A549 (cell line): ENCODE measurements at regions not wholly inside any gene's neighbourhood (a gene's known extent, or its start where the extent isn't known, plus 50 kb on each side); places are given as distances from the start of the nearest gene placed in this dataset.

ENCODE experiments used
- ATAC-seq, 2 experiments: fragments of 200-7000 bp in 1 of 2; fragments of >200 bp in 1 of 2; cut with Nextera tagmentation in 1 of 2; cut with Tn5 transposase in 1 of 2; 3 replicates each; pipeline versions ENCODE4 v1.8.0 to v1.9.1; 2018 to 2020; ENCODE audit warnings: mild to moderate bottlenecking in 1 of 2, moderate library complexity in 1 of 2
- CTCF ChIA-PET: fragments of 300-600 bp; sonication (Branson Sonifier 250); formaldehyde crosslinking; extraction: SDS; loops from one replicate; lab custom pipeline; 2021; ENCODE audit warnings: antibody characterized with exemption, inconsistent platforms; lab: Yijun Ruan, JAX
- POLR2A ChIA-PET: fragments of 350-600 bp; formaldehyde crosslinking; extraction: SDS; loops from one replicate; lab custom pipeline; 2021; ENCODE audit warnings: antibody characterized with exemption, inconsistent platforms; lab: Yijun Ruan, JAX
- DNase-seq, 2 experiments: peaks; one replicate each; pipeline versions ENCODE4 v3.0.0 to v3.0.0-alpha.2; 2011 to 2016; ENCODE audit warnings: low read depth in 1 of 2, low spot score in 1 of 2
- FAIRE-seq: peaks from 2 replicates; lab custom pipeline; 2011; peaks lifted over from hg19 to GRCh38; lab: Jason Lieb, UNC
- H3K27ac ChIP-seq, 2 experiments: fragments of >200 bp; sonication (Bioruptor Twin); formaldehyde crosslinking; 3 replicates each; pipeline ENCODE4 v1.5.1; 2016 to 2017
- H3K4me1 ChIP-seq: fragments of >200 bp; sonication (Bioruptor Twin); formaldehyde crosslinking; 3 replicates; pipeline ENCODE4 v1.6.1; 2016
- H3K4me2 ChIP-seq: fragments of >200 bp; sonication (Bioruptor Twin); formaldehyde crosslinking; 3 replicates; pipeline ENCODE4 v1.6.1; 2016
- H3K4me3 ChIP-seq: fragments of >200 bp; sonication (Bioruptor Twin); formaldehyde crosslinking; 3 replicates; pipeline ENCODE4 v1.5.1; 2016
- H3K9me3 ChIP-seq: fragments of >200 bp; sonication (Bioruptor Twin); formaldehyde crosslinking; 3 replicates; pipeline ENCODE4 v1.6.1; 2016
- BHLHE40 ChIP-seq: IDR thresholded peaks from 2 replicates; pipeline ENCODE4 v1.6.1; 2012; ENCODE audit warnings: low read depth, low read length, inconsistent platforms
- CBX8 ChIP-seq: fragments of 200-600 bp; sonication (generic); IDR thresholded peaks from 2 replicates; pipeline ENCODE4 v1.6.1; 2016
- CHD4 ChIP-seq: fragments of 200-600 bp; sonication (generic); IDR thresholded peaks from 2 replicates; pipeline ENCODE4 v1.6.1; 2016; ENCODE audit warnings: antibody characterized with exemption, mild to moderate bottlenecking, borderline replicate concordance
- EP300 ChIP-seq, 2 experiments: fragments of >200 bp; sonication (Bioruptor Twin); formaldehyde crosslinking; IDR thresholded peaks; 2 replicates in 1 of 2; 3 replicates in 1 of 2; pipeline ENCODE4 v1.6.1; 2016 to 2017
- GATA3 ChIP-seq: IDR thresholded peaks from 2 replicates; pipeline ENCODE4 v1.6.1; 2012; ENCODE audit warnings: borderline replicate concordance
- HEYL ChIP-seq: fragments of 250-450 bp; sonication (Bioruptor Pico); IDR thresholded peaks from 2 replicates; pipeline ENCODE4 v1.8.0; 2021; ENCODE audit warnings: mild to moderate bottlenecking, moderate library complexity
- HOXB13 ChIP-seq: fragments of 250-450 bp; sonication (Bioruptor Pico); IDR thresholded peaks from 2 replicates; pipeline ENCODE4 v1.5.0; 2020; ENCODE audit warnings: low read depth, mild to moderate bottlenecking, moderate library complexity
- JUN ChIP-seq, 2 experiments: fragments of >200 bp; sonication (Bioruptor Twin); formaldehyde crosslinking; IDR thresholded peaks; 2 replicates in 1 of 2; 3 replicates in 1 of 2; pipeline ENCODE4 v1.6.1; 2016 to 2017
- KDM1A ChIP-seq: fragments of 200-600 bp; sonication (generic); IDR thresholded peaks from 2 replicates; pipeline ENCODE4 v1.6.1; 2016; ENCODE audit warnings: low read depth, mild to moderate bottlenecking
- MAFK ChIP-seq: fragments of 450-650 bp; IDR thresholded peaks from 2 replicates; pipeline ENCODE4 v1.6.1; 2014; ENCODE audit not compliant: partially characterized antibody
- NPAS2 ChIP-seq: fragments of 250-450 bp; sonication (Bioruptor Pico); IDR thresholded peaks from 2 replicates; pipeline ENCODE4 v1.8.0; 2022; ENCODE audit warnings: mild to moderate bottlenecking, moderate library complexity, borderline replicate concordance
- POLR2A ChIP-seq: IDR thresholded peaks from 2 replicates; pipeline ENCODE4 v1.6.1; 2012; ENCODE audit warnings: mild to moderate bottlenecking, low read length
- POLR2AphosphoS2 ChIP-seq: conservative IDR thresholded peaks from 2 replicates; pipeline ENCODE4 v1.6.1; 2012; ENCODE audit warnings: low read length, improper control_type of control experiment, inconsistent platforms
- RAD21 ChIP-seq, 2 experiments: fragments of >200 bp in 1 of 2; sonication (Bioruptor Twin) in 1 of 2; formaldehyde crosslinking in 1 of 2; IDR thresholded peaks in 1 of 2; conservative IDR thresholded peaks in 1 of 2; 2 replicates in 1 of 2; 3 replicates in 1 of 2; pipeline ENCODE4 v1.6.1; 2012 to 2018; ENCODE audit warnings: inconsistent platforms in 1 of 2
- RARB ChIP-seq: fragments of 250-450 bp; sonication (Bioruptor Pico); IDR thresholded peaks from 2 replicates; pipeline ENCODE4 v1.8.0; 2021; ENCODE audit warnings: mild to moderate bottlenecking, moderate library complexity
- RFX5 ChIP-seq: fragments of 450-650 bp; IDR thresholded peaks from 2 replicates; pipeline ENCODE4 v1.7.1; 2014; ENCODE audit warnings: antibody characterized with exemption, mild to moderate bottlenecking, moderate library complexity
- SMC3 ChIP-seq: fragments of >200 bp; sonication (Bioruptor Twin); formaldehyde crosslinking; IDR thresholded peaks from 3 replicates; pipeline ENCODE4 v1.6.1; 2018; ENCODE audit warnings: inconsistent platforms
- SREBF2 ChIP-seq: fragments of 450-650 bp; IDR thresholded peaks from 2 replicates; pipeline ENCODE4 v1.6.1; 2014; ENCODE audit warnings: mild to moderate bottlenecking, moderate library complexity
- TFCP2L1 ChIP-seq: fragments of 250-450 bp; sonication (Bioruptor Pico); IDR thresholded peaks from 2 replicates; pipeline ENCODE4 v1.5.0; 2021; ENCODE audit warnings: mild to moderate bottlenecking
- ZC3H11A ChIP-seq: fragments of 450-650 bp; IDR thresholded peaks from 2 replicates; pipeline ENCODE4 v1.6.1; 2014; ENCODE audit warnings: antibody characterized with exemption, mild to moderate bottlenecking
- ZSCAN20 ChIP-seq: fragments of 250-450 bp; sonication (Bioruptor Pico); IDR thresholded peaks from 2 replicates; pipeline ENCODE4 v1.8.0; 2022; ENCODE audit warnings: mild to moderate bottlenecking, moderate library complexity
- WGBS: methylation state at CpG from one replicate; pipeline ENCODE4 v1.1.6; 2017; ENCODE audit errors: missing lambda C conversion rate; 5-methylcytosine and 5-hydroxymethylcytosine counted together
- TF ChIP-seq, protein P1 (sequence below): fragments of 150-350 bp; IDR thresholded peaks from 2 replicates; pipeline ENCODE4 v1.6.1; 2014; ENCODE audit warnings: low read depth, mild to moderate bottlenecking, low read length
- TF ChIP-seq, protein P2 (sequence below): fragments of 200-600 bp; sonication (generic); IDR thresholded peaks from 2 replicates; pipeline ENCODE4 v1.6.1; 2016; ENCODE audit warnings: antibody characterized with exemption, mild to moderate bottlenecking, moderate library complexity
- TF ChIP-seq, protein P3 (sequence below): fragments of >200 bp; sonication (Bioruptor Twin); formaldehyde crosslinking; IDR thresholded peaks from 2 replicates; pipeline ENCODE4 v1.6.1; 2016
- TF ChIP-seq, protein P4 (sequence below): IDR thresholded peaks from 2 replicates; pipeline ENCODE4 v1.6.1; 2012
- TF ChIP-seq, protein P5 (sequence below): fragments of 450-650 bp; IDR thresholded peaks from 2 replicates; pipeline ENCODE4 v1.6.1; 2014; ENCODE audit warnings: antibody characterized with exemption

DNA sequence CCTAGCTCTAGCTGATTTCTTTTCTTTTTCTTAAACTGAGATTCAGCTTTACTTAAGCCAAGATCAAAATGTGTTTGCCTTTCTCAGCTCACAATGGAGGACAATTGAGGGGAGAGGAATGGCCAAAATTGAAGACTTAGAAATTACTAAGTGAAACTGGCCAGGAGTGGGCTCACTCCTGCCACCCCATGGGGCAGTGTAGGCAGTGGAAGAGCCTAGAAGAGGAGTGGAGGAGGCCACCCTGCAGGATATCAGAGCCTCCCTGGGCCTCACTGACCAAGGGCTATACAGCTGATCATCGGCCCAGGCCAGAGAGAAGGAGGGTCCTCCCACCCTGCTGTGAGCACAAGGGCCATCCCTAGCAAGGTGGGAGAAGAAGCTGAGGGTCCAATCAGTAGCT is 119.8 kb downstream of the CCT6B start (continued):
- TF ChIP-seq CHD4, result no peak
- TF ChIP-seq MAFK, result no peak
- TF ChIP-seq, all 56 proteins: peak for 0

DNA sequence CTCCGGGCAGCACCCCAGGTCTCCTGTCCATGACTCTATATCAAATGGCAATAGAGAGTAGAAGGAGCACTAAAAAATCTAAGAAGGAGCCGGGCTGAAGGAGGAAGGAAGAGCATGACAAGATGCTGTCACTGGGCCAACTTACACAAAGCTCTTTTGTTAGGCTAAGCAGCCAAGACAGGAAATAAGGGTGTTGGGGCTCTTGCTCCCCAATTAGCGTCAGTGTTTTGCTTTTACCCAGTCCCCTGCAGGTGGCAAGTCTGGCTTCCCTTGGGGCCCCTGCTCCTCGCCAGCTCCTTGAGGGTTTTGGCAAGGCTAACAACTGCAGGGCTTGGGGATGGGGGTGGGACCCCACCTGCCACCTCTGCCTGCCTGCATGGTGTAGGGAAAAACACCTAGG is 120.5 kb downstream of the CCT6B start:
- TF ChIP-seq RARB (CRISPR knock-in tag) (no peak), EP300 (IDR thresholded peaks at IDR 0.05) (no peak), ZSCAN20 (CRISPR knock-in tag) (no peak), KDM1A (no peak), JUN (IDR thresholded peaks at IDR 0.05) (no peak), BHLHE40 (no peak), GATA3 (no peak), HEYL (CRISPR knock-in tag) (no peak), RFX5 (no peak), NPAS2 (CRISPR knock-in tag) (no peak), HOXB13 (CRISPR knock-in tag) (no peak), RAD21 (conservative IDR thresholded peaks at IDR 0.05 in 1 of 2, IDR thresholded peaks at IDR 0.05 in 1 of 2) (no peak), TFCP2L1 (CRISPR knock-in tag) (no peak), POLR2A (no peak)
- TF ChIP-seq, protein P1, sequence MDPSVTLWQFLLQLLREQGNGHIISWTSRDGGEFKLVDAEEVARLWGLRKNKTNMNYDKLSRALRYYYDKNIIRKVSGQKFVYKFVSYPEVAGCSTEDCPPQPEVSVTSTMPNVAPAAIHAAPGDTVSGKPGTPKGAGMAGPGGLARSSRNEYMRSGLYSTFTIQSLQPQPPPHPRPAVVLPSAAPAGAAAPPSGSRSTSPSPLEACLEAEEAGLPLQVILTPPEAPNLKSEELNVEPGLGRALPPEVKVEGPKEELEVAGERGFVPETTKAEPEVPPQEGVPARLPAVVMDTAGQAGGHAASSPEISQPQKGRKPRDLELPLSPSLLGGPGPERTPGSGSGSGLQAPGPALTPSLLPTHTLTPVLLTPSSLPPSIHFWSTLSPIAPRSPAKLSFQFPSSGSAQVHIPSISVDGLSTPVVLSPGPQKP, result no peak
- TF ChIP-seq, protein P2, sequence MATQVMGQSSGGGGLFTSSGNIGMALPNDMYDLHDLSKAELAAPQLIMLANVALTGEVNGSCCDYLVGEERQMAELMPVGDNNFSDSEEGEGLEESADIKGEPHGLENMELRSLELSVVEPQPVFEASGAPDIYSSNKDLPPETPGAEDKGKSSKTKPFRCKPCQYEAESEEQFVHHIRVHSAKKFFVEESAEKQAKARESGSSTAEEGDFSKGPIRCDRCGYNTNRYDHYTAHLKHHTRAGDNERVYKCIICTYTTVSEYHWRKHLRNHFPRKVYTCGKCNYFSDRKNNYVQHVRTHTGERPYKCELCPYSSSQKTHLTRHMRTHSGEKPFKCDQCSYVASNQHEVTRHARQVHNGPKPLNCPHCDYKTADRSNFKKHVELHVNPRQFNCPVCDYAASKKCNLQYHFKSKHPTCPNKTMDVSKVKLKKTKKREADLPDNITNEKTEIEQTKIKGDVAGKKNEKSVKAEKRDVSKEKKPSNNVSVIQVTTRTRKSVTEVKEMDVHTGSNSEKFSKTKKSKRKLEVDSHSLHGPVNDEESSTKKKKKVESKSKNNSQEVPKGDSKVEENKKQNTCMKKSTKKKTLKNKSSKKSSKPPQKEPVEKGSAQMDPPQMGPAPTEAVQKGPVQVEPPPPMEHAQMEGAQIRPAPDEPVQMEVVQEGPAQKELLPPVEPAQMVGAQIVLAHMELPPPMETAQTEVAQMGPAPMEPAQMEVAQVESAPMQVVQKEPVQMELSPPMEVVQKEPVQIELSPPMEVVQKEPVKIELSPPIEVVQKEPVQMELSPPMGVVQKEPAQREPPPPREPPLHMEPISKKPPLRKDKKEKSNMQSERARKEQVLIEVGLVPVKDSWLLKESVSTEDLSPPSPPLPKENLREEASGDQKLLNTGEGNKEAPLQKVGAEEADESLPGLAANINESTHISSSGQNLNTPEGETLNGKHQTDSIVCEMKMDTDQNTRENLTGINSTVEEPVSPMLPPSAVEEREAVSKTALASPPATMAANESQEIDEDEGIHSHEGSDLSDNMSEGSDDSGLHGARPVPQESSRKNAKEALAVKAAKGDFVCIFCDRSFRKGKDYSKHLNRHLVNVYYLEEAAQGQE, result no peak
- TF ChIP-seq, protein P3, sequence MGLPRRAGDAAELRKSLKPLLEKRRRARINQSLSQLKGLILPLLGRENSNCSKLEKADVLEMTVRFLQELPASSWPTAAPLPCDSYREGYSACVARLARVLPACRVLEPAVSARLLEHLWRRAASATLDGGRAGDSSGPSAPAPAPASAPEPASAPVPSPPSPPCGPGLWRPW, result no peak
- TF ChIP-seq, protein P4, sequence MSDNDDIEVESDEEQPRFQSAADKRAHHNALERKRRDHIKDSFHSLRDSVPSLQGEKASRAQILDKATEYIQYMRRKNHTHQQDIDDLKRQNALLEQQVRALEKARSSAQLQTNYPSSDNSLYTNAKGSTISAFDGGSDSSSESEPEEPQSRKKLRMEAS, result no peak
- 0 out of 3 replicates have a peak, but pooled peaks cover 5% of the 10 kb centered on the region for H3K9me3 ChIP-seq
- H3K4me2 ChIP-seq, result no peak overlapping the region
- no peak overlapping the region for H3K27ac ChIP-seq
- 23% methylated on average over 4 of the region's 4 CpGs for WGBS
- ChIA-PET CTCF (interaction anchor here (1.3 to 1.6 kb wide), 3 partner anchors 10 to 14 kb away, joined by 3 to 6 read pairs (median 6); no protein-coding TSS in a partner anchor), POLR2A (no interaction called here)
- no peak overlapping the region for H3K4me3 ChIP-seq
- ATAC-seq (no peak), FAIRE-seq (no peak), DNase-seq (no peak)
- no peaks in the 10 kb centered on the region for H3K4me1 ChIP-seq

DNA sequence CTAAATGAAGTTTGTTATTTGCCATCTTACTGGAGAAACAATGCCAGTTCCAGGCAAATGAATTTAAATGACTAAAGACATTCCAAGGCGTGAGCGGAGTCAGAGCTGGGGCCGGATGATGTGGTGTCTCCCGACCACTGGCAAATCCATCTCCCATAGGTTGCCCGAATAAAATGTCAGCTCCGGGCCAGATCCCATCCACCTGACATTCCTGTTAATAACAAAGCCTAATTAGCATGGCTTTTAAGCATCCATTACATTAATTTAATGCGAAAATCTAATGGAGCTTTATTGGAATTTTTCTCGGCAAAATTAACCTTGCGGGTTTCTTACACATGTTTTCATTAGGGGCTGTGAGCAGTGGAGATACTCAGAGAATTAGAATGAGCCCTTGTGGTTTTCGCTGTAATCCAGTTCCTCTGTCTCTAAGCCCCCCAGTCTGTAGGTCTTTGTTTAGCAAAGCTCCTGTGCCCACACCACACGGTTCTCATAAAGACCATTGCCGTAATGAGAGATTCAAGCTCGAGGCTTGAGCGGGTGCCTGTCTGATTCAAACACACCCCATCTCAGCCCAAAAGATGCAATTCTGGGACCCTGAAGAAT is 123.3 kb downstream of the CCT6B start:
- WGBS, result 51% methylated on average over 14 of the region's 14 CpGs
- no peak for ATAC-seq
- no peak overlapping the region for H3K4me2 ChIP-seq
- TF ChIP-seq HOXB13 (CRISPR knock-in tag) (no peak), RFX5 (no peak), POLR2AphosphoS2 (no peak), RARB (CRISPR knock-in tag) (no peak), SMC3 (no peak), MAFK (no peak), ZSCAN20 (CRISPR knock-in tag) (no peak), ZC3H11A (no peak), CBX8 (no peak), SREBF2 (no peak), HEYL (CRISPR knock-in tag) (no peak)
- TF ChIP-seq, protein P5, sequence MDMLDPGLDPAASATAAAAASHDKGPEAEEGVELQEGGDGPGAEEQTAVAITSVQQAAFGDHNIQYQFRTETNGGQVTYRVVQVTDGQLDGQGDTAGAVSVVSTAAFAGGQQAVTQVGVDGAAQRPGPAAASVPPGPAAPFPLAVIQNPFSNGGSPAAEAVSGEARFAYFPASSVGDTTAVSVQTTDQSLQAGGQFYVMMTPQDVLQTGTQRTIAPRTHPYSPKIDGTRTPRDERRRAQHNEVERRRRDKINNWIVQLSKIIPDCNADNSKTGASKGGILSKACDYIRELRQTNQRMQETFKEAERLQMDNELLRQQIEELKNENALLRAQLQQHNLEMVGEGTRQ, result no peak
- TF ChIP-seq, all 56 proteins: peak for 0
- Histone ChIP-seq H3K4me3 (no peak overlapping the region), H3K27ac (no peak overlapping the region), H3K4me1 (no peaks in the 10 kb centered on the region), H3K9me3 (0 out of 3 replicates have a peak, but pooled peaks cover 2% of the 10 kb centered on the region)
- CTCF ChIA-PET, result interaction anchor here (0.9 kb wide), 1 partner anchor 32 kb away, joined by 3 read pairs; no protein-coding TSS in a partner anchor
- POLR2A ChIA-PET, result no interaction called here
- DNase-seq (no peak), FAIRE-seq (no peak)
